Activated CD8-positive, alpha-beta memory T cell treated with anti-CD3 and anti-CD28 coated beads, Interleukin-2, amount 50 U/mL, for 48 hours (primary cell): ENCODE measurements at regions not wholly inside any gene's neighbourhood (a gene's known extent, or its start where the extent isn't known, plus 50 kb on each side); places are given as distances from the start of the nearest gene placed in this dataset.
"Not testable (repeated sequence)": the region's sequence is repeated elsewhere in the genome, so short reads cannot be mapped to it uniquely, and the experiment has no call there.

ENCODE experiments used
- DNase-seq: peaks from one replicate; pipeline ENCODE4 v3.0.0-alpha.2; 2020

DNA sequence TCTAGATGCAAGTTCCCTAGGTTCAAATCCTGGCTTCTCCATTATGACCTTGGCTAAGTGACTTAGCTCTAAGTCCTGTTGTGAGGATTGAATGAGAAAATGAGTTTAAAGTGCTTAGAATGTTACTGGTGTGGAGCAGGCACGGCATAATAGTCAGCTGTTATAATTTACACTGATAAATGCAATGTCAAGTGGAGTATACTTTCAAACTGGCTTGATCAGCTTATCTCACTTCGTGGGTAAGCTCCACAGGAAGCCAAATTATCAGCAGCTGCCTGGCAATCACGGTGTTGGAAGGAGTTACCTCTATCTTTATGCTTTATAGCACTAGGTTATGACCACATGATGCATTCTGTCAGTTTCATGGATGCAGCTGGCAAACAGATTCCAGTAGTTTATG, 272.8 kb downstream of the OLFM4 start:
- no peak for DNase-seq

DNA sequence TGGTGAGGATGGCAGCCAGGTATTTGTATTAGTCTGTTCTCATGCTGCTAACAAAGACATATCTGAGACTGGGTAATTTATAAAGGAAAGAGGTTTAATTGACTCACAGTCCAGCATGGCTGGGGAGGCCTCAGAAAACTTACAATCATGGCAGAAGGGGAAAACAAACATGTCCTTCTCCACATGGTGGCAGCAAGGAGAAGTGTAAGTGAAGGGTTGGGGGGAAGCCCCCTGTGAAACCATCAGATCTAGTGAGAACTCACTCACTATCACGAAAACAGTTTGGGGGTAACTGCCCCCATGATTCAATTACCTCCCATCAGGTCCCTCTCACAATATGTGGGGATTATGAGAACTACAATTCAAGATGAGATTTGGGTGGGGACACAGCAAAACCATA, 276.8 kb downstream of the OLFM4 start:
- not testable (repeated sequence) for DNase-seq

GRCh38 chr13:53310786-53311185, 282.2 kb downstream of the OLFM4 start:
- no peak for DNase-seq

DNA sequence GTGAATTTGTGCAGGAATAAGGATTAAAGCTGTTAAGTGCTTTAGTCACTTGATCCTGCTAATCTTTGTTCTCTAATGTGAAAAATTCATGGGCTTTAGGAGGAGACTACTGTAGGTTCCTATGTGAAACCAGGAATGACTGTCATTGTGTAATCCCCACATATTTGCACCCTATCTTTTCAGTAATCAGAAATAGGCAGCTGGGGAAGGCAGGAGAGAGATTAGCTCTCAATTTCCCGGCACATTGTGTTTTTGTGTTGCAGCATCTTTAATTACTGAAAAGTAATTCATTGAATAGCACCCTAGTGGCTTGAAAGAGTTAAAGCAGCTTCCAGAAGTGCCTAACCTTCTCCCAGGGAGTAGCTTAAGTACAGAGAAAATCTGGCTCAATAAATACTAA, 282.9 kb downstream of the OLFM4 start:
- no peak for DNase-seq

DNA sequence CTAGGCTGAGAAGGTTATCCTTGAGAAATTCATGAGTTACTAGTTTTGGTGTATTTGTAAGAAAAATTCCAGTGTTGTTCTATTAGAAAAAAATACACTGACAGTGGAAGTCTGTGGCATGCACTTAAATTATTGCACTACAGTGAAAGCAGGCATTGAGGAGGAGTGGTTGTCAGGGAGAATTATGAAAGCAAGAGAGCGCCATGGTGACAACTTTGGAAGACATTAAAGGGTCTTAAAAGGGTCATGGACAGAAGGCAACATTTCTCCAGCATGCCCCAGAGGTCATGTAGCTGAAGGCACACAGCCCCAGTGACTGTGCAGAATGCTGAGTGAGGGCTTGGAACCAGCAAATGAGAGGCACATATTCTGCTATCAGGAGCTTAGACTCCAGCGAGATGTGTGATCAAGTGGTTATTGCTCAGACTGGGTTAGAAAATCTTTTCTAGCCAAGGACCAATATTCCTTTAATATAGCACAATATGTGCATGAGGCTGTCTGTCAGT, 292.7 kb downstream of the OLFM4 start:
- DNase-seq, result no peak

DNA sequence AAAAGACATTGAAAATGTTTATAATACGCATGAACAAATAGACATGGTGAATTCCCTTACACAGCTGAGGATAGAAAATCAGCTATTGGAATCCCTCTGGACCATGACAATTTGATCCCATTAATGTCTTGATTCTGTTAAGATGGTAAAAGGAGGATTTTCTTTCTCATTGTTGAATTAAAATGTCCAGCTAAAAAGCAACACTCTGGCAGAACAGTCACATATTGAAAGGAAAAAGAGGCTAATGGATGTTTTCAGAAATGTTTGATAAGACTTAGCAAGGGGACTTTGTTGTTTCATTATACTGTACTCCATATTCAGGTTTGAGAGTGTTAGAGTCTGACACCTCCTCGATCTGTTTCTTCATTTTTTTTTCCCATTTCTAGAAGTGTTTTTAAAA, 296.0 kb downstream of the OLFM4 start:
- no peak for DNase-seq

DNA sequence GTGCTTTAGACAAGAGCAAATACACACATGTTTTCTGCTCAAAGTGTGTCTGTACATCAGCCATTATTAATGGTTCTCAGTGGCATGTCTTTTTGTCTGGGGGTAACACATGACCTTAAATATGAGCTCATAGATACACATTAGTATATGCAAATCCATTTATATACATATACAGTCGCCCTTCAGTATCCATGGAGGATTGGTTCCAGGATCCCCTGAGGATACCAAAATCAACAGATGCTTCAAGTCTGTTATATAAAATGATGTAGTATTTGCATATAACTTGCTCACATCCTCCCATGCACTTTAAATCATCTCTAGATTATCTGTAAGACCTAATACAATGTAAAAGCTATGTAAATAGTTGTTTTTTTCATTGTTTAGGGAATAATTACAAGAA, 298.1 kb downstream of the OLFM4 start:
- DNase-seq, result no peak

GRCh38 chr13:53327680-53328315, 299.2 kb downstream of the OLFM4 start:
- DNase-seq, result no peak

DNA sequence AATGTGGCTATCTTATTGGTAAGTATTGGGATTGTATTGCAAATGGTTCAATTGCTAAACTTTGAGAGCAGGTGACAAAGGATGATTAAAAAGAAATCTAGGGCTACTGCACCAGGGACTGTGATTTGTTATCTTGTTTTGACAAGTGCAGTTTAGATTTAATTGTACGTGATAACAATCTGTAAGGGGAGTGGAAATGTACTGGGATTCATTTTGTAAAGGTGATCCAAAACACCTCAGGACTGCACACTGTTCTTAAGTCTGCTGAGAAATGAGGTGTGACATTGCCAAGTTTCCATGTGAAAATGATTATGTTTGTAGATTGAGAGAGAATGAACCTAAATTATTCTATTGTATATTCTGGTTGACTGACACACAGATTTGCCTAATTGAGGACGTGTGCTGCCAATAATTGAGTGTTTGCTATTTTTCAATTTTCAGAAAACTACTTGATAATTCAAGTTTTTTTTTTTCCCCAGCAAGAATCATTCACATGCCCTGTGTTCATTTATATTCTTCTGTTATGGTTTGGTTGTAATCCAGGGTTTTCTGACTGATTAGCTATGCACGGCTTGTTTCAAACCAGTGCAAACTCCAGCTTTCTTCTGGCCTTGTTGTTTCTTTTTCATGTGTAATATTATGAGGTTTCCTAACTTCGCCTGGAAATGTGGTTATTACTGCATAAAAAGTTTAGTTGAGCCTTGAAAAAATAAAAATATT, 308.0 kb downstream of the OLFM4 start:
- no peak for DNase-seq

- no peak for DNase-seq
Measured at GRCh38 chr13:53338760-53339159, 310.1 kb downstream of the OLFM4 start.

- no peak for DNase-seq
Measured at GRCh38 chr13:53340505-53341143, 312.0 kb downstream of the OLFM4 start.

DNA sequence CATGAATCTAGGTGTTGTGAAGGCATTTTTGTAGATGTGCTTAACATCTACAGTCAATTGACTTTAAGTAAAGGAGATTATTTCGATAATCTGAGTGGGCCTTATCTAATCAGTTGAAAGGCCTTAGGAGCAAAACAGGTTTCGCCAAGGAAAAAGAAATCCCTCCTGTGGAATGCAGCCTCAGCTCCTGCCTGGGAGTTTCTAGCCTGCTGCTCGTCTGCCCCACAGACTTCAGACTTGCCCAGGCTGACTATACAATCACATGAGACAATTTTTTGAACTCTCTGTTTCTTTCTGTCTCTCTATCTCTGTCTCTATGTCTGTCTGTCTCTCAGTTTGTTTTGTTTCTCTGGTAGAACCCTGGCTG, 312.5 kb downstream of the OLFM4 start:
- DNase-seq, result no peak

GRCh38 chr13:53342623-53343360, 314.2 kb downstream of the OLFM4 start:
- DNase-seq, result no peak

DNA sequence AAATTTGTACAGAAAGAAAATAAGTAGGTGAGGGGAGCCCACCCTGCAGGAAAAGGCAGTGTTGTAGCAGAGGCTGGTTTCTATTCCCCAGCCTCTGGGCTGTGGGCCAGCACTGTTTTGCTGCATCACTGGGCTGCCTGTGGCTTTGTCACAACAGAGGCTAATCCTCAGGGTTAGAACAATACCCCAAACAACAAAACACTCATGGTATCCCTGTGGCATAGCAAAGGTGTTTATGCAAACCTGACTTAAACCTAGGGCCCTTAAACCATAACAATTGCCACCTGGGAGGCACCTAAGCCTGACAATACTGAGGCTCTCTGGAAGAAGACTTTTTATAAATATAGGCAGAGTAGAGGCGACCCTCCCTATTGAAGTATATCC, 314.7 kb downstream of the OLFM4 start:
- DNase-seq, result no peak

DNA sequence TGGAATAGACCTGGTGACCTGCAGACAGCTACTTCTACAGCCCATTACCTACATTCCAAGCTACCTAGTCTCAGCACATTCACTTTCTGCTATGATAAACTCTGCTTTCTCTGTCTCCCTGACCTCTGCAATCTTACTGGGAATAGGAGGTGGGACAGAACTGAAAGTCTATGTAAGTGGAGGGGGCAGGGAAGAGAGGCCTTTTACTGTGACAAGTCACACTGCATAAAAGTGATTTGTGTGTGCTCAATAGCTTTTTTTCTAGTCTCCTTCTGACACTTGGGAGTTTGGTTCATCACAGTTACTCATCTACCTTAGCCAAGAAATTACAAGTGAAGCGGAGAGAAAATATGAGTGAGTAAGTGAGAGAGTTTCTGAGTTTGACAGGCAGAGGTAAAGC, 322.4 kb downstream of the OLFM4 start:
- DNase-seq, result no peak

GRCh38 chr13:53357582-53357981, 329.0 kb downstream of the OLFM4 start:
- DNase-seq, result no peak

DNA sequence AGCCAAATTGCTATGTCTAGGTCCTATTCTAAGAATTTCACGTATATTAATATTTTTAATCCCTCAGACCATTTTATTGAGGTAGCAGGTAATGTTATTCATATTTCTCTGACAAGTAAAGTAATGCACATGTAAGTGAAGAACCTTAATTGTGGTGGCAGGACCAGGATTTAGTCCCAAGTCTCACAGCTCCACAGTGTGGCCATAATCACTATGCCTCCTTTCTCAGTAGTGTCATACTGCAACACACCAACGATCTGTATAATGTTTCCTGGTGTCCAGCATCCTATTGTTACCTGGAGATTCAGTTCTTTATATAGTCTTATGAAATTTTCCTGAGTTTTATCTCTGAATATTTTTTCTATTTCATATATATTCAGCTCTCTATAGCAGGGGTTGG, 340.3 kb downstream of the OLFM4 start:
- no peak for DNase-seq

- no peak for DNase-seq
Measured at GRCh38 chr13:53379485-53379884, 350.9 kb downstream of the OLFM4 start.

- no peak for DNase-seq
Measured at GRCh38 chr13:53382008-53382407, 353.4 kb downstream of the OLFM4 start.

GRCh38 chr13:53398051-53398450, 369.4 kb downstream of the OLFM4 start:
- DNase-seq, result no peak

DNA sequence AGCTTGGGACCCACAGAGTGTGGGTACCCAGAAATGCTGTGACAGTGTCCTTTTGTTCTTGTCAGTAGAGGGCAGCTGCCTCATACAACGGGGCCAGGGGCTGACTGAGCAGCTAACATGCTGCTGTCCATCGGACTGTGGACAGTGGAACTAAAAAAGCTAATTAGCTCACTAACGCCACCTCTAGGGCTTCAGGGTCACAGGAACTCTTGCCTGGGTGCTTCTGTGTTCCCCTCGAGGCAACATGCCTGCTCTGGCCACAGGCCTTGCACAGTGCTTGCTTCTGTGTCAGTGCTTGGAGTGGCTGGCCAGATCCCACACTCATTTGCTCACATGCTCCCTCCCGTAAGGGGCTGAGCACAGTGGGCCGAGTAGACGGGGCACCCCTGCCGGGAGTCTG, 377.0 kb downstream of the OLFM4 start:
- DNase-seq, result no peak

GRCh38 chr13:53408306-53408705, 379.7 kb downstream of the OLFM4 start:
- DNase-seq, result no peak

DNA sequence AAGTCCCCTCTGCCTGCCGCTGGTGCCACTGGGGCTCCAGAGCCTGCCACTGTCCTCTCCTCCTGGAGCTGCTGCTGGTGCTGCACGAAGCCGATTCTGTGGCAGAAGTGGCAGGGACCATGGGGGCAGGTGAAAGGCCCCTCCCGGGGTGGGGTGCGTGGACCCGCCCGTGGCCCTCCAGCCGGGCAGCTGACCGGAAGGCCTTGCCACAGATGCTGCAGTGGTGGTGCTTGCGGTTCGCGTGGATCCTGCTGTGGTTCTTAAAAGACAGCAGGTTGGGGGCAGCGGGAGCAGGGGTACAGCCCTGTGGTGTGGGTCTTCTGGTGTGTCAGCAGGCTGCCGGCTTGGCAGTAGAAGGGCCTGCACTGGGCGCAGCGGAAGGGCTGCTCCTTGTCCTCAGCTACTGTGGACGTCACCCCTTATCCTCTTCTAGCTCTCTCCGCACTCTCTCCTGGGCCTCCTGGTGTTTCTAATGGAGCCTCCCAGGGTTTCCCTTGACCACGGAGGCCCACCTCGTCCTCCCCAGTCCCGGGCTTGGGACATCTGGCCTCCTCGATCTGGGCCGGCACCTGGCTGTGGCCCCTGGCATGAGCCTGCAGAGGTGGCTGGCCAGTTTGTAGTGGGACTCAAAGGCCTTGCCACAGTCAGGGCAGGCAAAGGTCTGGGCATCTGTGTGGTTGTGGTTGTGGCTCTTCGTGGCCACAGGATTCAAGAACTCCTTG, 380.4 kb downstream of the OLFM4 start:
- no peak for DNase-seq
